Loucy (cell line): ENCODE measurements at regions not wholly inside any gene's neighbourhood (a gene's known extent, or its start where the extent isn't known, plus 50 kb on each side); places are given as distances from the start of the nearest gene placed in this dataset.

Experiments
- H2AFZ ChIP-seq: fragments of 200-600 bp; sonication (generic); 2 replicates; pipeline ENCODE4 v1.6.0; 2016; ENCODE audit warnings: antibody characterized with exemption, mild to moderate bottlenecking, low read length, moderate library complexity
- H3F3A ChIP-seq: fragments of 200-600 bp; 2 replicates; pipeline ENCODE4 v1.6.0; 2016; ENCODE audit warnings: antibody characterized with exemption, low read depth, mild to moderate bottlenecking
- H3K27me3 ChIP-seq: fragments of 200-600 bp; sonication (generic); 2 replicates; pipeline ENCODE4 v1.6.1; 2014; ENCODE audit warnings: low read length, mild to moderate bottlenecking; ENCODE audit not compliant: insufficient read depth, poor library complexity, severe bottlenecking
- H3K36me3 ChIP-seq: fragments of 200-600 bp; sonication (generic); 2 replicates; pipeline ENCODE4 v1.6.1; 2016; ENCODE audit warnings: low read length; ENCODE audit not compliant: insufficient read depth
- H3K4me1 ChIP-seq: fragments of 200-600 bp; sonication (generic); 2 replicates; pipeline ENCODE4 v1.5.1; 2014; ENCODE audit warnings: low read length, mild to moderate bottlenecking; ENCODE audit not compliant: insufficient read depth, poor library complexity, severe bottlenecking
- H3K4me2 ChIP-seq: fragments of 200-600 bp; sonication (generic); 2 replicates; pipeline ENCODE4 v1.6.0; 2014; ENCODE audit warnings: antibody characterized with exemption, low read length, low read depth, mild to moderate bottlenecking; ENCODE audit not compliant: poor library complexity, severe bottlenecking
- H3K4me3 ChIP-seq: fragments of 200-600 bp; sonication (generic); 2 replicates; pipeline ENCODE4 v1.5.1; 2014; ENCODE audit warnings: low read length, mild to moderate bottlenecking, mixed read lengths; ENCODE audit not compliant: poor library complexity, severe bottlenecking
- H3K79me2 ChIP-seq: fragments of 200-600 bp; sonication (generic); 2 replicates; pipeline ENCODE4 v1.6.1; 2014; ENCODE audit warnings: low read length; ENCODE audit not compliant: insufficient read depth
- H3K9ac ChIP-seq: fragments of 200-600 bp; sonication (generic); 2 replicates; pipeline ENCODE4 v1.6.0; 2014; ENCODE audit warnings: mild to moderate bottlenecking, low read depth, low read length, moderate library complexity; ENCODE audit not compliant: poor library complexity, severe bottlenecking
- H3K9me2 ChIP-seq: fragments of 200-600 bp; sonication (generic); replicated peaks from 2 replicates; pipeline ENCODE4 v1.6.1; 2016; ENCODE audit warnings: low read depth, low read length, mixed read lengths
- H3K9me3 ChIP-seq: fragments of 200-600 bp; sonication (generic); 2 replicates; pipeline ENCODE4 v1.6.1; 2014; ENCODE audit warnings: mild to moderate bottlenecking, antibody characterized with exemption, low read length, low read depth; ENCODE audit not compliant: insufficient read depth
- H4K20me1 ChIP-seq: fragments of 200-600 bp; sonication (generic); 2 replicates; pipeline ENCODE4 v1.6.0; 2014; ENCODE audit warnings: antibody characterized with exemption, low read length, mild to moderate bottlenecking; ENCODE audit not compliant: insufficient read depth, poor library complexity, severe bottlenecking
- EZH2phosphoT487 ChIP-seq: fragments of 200-600 bp; IDR thresholded peaks from 2 replicates; pipeline ENCODE4 v1.6.1; 2018; ENCODE audit warnings: antibody characterized with exemption, mild to moderate bottlenecking, moderate library complexity, borderline replicate concordance
- TF ChIP-seq, protein P1 (sequence below): fragments of 200-600 bp; sonication (generic); conservative IDR thresholded peaks from 2 replicates; pipeline ENCODE4 v1.5.1; 2014; ENCODE audit warnings: mild to moderate bottlenecking, antibody characterized with exemption, low read length

DNA sequence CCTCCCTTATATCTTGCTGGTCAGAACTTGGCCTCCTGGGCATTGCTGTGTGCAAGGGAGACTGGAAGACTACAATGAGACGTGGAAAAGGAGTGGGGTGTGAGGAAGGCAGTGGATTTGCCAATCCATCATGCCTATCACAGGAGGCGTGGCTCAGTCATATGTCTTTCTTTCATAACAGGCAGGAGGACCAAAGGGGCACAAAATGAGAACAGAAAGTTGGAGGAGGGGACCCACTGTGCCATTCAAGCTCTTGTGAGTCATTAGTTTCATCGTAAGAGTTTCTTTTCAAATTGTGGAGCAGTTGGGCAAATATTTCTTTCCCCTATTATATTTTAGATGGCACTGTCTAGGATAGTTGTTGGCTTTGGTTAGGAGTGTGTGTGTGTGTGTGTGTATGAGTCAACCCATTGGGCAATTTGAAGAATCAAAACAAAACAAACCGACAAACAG lies 471.5 kb downstream of the TSHZ3 start:
- H3F3A ChIP-seq = no peaks in the 10 kb centered on the region
- no peak overlapping the region for H3K4me2 ChIP-seq
- no peaks in the 10 kb centered on the region for H3K79me2 ChIP-seq
- peaks cover 3% of the 10 kb centered on the region; the same call in 1 of the 2 replicates for H3K9me3 ChIP-seq
- no peaks in the 10 kb centered on the region for H3K9me2 ChIP-seq
- H3K27me3 ChIP-seq = no peaks in the 10 kb centered on the region
- no peaks in the 10 kb centered on the region for H4K20me1 ChIP-seq
- H3K36me3 ChIP-seq = no peaks in the 10 kb centered on the region
- H3K4me1 ChIP-seq = no peaks in the 10 kb centered on the region
- TF ChIP-seq EZH2phosphoT487 = no peak
- TF ChIP-seq, protein P1, sequence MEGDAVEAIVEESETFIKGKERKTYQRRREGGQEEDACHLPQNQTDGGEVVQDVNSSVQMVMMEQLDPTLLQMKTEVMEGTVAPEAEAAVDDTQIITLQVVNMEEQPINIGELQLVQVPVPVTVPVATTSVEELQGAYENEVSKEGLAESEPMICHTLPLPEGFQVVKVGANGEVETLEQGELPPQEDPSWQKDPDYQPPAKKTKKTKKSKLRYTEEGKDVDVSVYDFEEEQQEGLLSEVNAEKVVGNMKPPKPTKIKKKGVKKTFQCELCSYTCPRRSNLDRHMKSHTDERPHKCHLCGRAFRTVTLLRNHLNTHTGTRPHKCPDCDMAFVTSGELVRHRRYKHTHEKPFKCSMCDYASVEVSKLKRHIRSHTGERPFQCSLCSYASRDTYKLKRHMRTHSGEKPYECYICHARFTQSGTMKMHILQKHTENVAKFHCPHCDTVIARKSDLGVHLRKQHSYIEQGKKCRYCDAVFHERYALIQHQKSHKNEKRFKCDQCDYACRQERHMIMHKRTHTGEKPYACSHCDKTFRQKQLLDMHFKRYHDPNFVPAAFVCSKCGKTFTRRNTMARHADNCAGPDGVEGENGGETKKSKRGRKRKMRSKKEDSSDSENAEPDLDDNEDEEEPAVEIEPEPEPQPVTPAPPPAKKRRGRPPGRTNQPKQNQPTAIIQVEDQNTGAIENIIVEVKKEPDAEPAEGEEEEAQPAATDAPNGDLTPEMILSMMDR = no peak
- no peak overlapping the region for H2AFZ ChIP-seq
- H3K4me3 ChIP-seq = no peak overlapping the region
- no peak overlapping the region for H3K9ac ChIP-seq

GRCh38 chr19:30873691-30874090 lies 475.5 kb downstream of the TSHZ3 start:
- Histone ChIP-seq H3K4me1 (no peaks in the 10 kb centered on the region), H3K9me2 (no peaks in the 10 kb centered on the region), H3F3A (no peaks in the 10 kb centered on the region), H3K27me3 (no peaks in the 10 kb centered on the region), H3K4me2 (no peak overlapping the region), H4K20me1 (no peaks in the 10 kb centered on the region), H3K4me3 (no peak overlapping the region), H3K9me3 (no peaks in the 10 kb centered on the region), H2AFZ (no peak overlapping the region), H3K9ac (no peak overlapping the region), H3K36me3 (no peaks in the 10 kb centered on the region), H3K79me2 (no peaks in the 10 kb centered on the region)
- TF ChIP-seq EZH2phosphoT487 = no peak
- TF ChIP-seq, protein P1 = no peak

- Histone ChIP-seq H4K20me1 (no peaks in the 10 kb centered on the region), H3K79me2 (no peaks in the 10 kb centered on the region), H3K4me2 (no peak overlapping the region), H2AFZ (no peak overlapping the region), H3K36me3 (no peaks in the 10 kb centered on the region), H3K4me1 (no peaks in the 10 kb centered on the region), H3K9me3 (no peaks in the 10 kb centered on the region), H3K9ac (no peak overlapping the region), H3K9me2 (no peaks in the 10 kb centered on the region), H3F3A (no peaks in the 10 kb centered on the region), H3K27me3 (no peaks in the 10 kb centered on the region), H3K4me3 (no peak overlapping the region)
- TF ChIP-seq EZH2phosphoT487 = no peak
- TF ChIP-seq, protein P1 = no peak
Observed at GRCh38 chr19:30873003-30873402, 476.2 kb downstream of the TSHZ3 start.
